ENCODE measurements at regions not wholly inside any gene's neighbourhood (a gene's known extent, or its start where the extent isn't known, plus 50 kb on each side); places are given as distances from the start of the nearest gene placed in this dataset.
A peak's percentile ranks its signal among the peaks of the same experiment; 100 is the strongest.

DNA sequence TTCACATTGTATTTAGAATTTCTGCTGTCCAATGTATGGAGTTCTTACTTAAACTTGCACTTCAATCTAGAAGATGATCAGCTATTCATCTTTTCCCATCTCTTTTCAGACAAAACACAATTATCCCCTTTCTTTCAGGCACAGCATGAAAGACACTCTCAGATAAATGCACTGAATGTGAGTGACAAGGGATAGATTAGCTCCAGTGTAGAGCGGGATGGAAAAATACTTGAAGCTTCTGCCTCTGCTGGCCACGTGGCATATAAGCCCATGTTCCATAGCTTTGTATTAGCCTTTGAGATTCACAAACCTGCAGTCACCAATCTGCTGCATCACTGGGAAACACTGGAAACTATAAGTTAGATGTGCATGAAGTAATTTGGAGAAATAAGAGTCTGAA lies 162.2 kb upstream of the FAM3C start:
- in situ Hi-C loops (cut with MboI; ENCODE audit: low pct_unique_long_range_greater_than_20kb, low sequenced_read_pairs, unreplicated experiment), result no loop called here
- TF ChIP-seq, protein P1, sequence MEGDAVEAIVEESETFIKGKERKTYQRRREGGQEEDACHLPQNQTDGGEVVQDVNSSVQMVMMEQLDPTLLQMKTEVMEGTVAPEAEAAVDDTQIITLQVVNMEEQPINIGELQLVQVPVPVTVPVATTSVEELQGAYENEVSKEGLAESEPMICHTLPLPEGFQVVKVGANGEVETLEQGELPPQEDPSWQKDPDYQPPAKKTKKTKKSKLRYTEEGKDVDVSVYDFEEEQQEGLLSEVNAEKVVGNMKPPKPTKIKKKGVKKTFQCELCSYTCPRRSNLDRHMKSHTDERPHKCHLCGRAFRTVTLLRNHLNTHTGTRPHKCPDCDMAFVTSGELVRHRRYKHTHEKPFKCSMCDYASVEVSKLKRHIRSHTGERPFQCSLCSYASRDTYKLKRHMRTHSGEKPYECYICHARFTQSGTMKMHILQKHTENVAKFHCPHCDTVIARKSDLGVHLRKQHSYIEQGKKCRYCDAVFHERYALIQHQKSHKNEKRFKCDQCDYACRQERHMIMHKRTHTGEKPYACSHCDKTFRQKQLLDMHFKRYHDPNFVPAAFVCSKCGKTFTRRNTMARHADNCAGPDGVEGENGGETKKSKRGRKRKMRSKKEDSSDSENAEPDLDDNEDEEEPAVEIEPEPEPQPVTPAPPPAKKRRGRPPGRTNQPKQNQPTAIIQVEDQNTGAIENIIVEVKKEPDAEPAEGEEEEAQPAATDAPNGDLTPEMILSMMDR (IDR thresholded peaks at IDR 0.05; ENCODE audit: extremely low read depth, insufficient read depth, missing control alignments), result no peak
- no peak for DNase-seq (ENCODE audit: low spot score)

DNA sequence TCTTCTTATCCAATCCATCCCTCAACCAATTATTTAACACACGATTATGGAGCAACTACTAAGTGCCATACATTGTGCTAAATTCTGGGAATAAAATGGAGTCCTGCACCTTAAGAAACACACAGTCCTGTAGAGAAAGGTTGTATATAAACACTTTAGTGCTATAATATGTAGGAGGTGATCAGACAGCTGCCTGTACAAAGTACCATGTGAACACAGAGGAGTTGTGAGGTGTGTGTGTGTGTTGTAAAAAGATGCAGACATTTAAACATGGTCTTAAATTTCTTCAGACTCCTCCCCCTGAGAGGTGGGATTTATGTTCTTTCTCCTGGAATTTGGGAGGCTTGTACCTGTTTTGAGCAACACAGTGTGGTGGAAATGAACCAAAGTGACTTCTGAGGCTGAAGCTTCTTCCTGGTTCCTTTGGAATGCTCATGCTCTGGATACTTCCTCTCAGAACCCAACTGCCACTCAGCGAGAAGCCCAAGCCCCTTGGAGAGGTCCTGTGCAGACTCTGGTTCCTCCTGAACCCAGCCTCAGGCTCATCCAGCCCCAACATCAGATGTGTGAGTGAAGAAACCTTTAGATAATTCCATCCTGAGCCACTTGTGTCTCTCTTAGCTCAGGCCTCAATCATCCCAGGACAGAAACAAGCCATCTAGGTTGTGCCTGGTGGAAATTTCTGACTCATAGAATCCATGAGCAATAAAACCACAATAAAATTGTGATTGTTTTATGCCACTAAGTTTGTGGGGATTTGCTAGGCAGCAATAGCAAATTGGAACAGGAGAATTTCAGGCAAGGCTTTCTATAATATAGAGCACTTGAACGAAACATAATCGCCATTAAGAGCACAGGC lies 161.2 kb upstream of the FAM3C start:
- in situ Hi-C loops (cut with MboI; ENCODE audit: low pct_unique_long_range_greater_than_20kb, low sequenced_read_pairs, unreplicated experiment), result no loop called here
- no peak for DNase-seq (ENCODE audit: low spot score)
- TF ChIP-seq, protein P1 (IDR thresholded peaks at IDR 0.05; ENCODE audit: extremely low read depth, insufficient read depth, missing control alignments), result no peak

DNA sequence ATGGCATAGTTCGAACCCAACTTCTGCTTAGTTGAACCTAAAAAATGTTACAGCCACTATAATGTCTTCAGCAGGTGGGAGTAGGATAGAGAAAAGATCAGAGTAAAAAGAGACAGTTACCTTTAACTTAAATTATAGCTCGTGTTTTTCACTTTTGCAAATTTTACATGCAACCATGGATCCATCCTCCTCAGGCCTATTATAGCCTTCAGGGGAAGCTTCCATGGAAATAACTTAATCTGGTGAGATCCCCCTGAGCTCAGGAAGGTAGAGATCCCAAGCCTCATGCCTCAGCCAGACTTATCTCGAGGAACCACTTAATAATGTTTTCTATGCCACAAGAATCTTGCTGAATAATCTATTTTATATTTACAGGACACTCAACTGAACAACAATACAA lies 159.4 kb upstream of the FAM3C start:
- in situ Hi-C loops (cut with MboI; ENCODE audit: low pct_unique_long_range_greater_than_20kb, low sequenced_read_pairs, unreplicated experiment), result no loop called here
- TF ChIP-seq, protein P1 (IDR thresholded peaks at IDR 0.05; ENCODE audit: extremely low read depth, insufficient read depth, missing control alignments), result no peak
- DNase-seq (ENCODE audit: low spot score), result no peak

DNA sequence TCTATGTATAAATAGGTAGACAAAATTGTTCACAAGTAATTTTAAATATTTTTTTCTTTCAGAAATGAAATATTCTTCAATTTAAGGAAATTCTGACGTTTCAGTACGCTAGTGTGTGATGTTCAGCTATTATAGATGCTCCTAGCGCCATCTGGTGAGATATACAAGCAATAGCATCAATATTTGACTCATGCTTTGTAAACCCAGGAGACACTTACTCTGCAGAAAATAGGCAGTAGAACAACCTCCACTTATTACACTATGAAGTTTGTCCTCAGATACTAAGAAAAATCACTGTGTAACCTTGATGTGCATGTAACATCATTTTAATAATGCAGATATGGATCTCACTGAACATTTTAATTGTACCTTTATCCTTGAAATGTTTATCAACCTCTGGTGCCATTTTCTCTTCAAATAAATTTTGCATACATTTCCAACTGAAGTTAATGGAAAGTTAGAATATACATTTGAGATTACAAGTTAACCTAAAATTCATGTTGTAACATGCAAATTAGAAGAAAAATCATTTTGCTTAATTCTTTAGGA lies 151.5 kb upstream of the FAM3C start:
- peak; percentile 42 for DNase-seq (ENCODE audit: low spot score)
- TF ChIP-seq, protein P1 (IDR thresholded peaks at IDR 0.05; ENCODE audit: extremely low read depth, insufficient read depth, missing control alignments), result peak; percentile 67
- in situ Hi-C loops (cut with MboI; ENCODE audit: low pct_unique_long_range_greater_than_20kb, low sequenced_read_pairs, unreplicated experiment), result loop anchor here (10.0 to 25.0 kb wide), 2 partner anchors 173 to 410 kb away; no protein-coding TSS in a partner anchor

DNA sequence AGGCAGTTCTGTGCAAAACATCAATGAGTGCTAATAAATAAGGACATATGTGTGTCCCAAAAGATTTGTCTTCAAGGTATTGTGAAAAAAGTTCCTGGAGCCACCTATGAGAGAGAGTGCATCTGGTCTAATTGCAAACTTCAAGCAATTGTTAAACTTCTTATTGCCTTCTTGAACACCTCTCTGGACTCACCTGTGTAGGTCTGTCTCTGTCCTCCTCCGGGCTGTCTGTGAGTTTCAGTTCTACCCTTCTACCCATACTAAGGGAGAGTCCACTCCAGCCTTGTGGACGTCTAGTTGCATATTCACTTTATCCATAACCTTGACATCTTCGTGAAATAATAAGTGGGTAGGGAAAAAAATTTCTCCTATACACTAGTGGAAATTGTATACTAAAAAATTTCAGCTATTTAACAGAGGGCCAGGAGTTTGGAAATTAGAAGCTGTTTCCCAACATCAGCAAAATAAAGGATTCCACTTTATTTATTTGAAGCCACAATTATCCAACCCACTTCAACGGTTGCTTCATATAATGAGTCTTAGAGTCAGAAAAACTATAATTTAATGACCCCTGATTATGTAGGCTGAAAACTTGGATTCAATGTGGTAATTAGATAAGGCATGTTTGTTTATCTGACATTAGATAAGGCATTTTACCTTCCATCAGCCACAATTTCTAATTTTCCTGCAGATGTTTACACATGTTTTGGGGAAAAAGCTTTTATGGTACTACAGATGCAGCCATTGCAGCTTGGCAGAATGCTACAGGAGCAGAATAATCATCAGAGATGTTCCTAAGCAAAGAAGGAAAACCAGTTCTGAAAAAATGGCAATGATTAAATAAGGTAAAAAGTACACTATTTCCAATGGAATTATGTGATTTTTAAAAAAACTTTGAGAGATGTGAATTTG lies 150.8 kb upstream of the FAM3C start:
- in situ Hi-C loops (cut with MboI; ENCODE audit: low pct_unique_long_range_greater_than_20kb, low sequenced_read_pairs, unreplicated experiment), result loop anchor here (10.0 to 25.0 kb wide), 2 partner anchors 172 to 410 kb away; no protein-coding TSS in a partner anchor
- TF ChIP-seq, protein P1 (IDR thresholded peaks at IDR 0.05; ENCODE audit: extremely low read depth, insufficient read depth, missing control alignments), result no peak
- no peak for DNase-seq (ENCODE audit: low spot score)

DNA sequence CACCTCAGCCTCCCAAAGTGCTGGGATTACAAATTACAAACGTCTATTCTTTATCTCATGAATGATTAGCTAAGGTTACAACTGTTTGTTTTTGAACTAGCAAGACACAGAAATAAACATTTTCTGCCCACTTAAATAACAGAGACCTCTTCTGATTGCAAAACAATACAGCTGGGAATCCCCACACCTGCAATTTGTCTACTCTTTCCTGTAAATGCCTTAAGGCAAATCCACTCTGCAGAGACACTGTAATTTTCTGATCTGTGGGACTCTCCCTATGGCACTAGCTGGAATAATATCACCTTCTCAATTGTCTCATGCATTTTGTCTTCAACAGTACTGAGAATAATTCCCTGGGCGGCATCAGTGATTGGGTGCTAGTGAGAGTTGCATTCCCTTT lies 149.3 kb upstream of the FAM3C start:
- in situ Hi-C loops (cut with MboI; ENCODE audit: low pct_unique_long_range_greater_than_20kb, low sequenced_read_pairs, unreplicated experiment), result loop anchor here (10.0 to 25.0 kb wide), 2 partner anchors 171 to 408 kb away; no protein-coding TSS in a partner anchor
- no peak for DNase-seq (ENCODE audit: low spot score)
- TF ChIP-seq, protein P1 (IDR thresholded peaks at IDR 0.05; ENCODE audit: extremely low read depth, insufficient read depth, missing control alignments), result no peak

Measured in GM13977 (cell line).